Esophagus squamous epithelium (tissue), 4 donors: ENCODE measurements at regions not wholly inside any gene's neighbourhood (a gene's known extent, or its start where the extent isn't known, plus 50 kb on each side); places are given as distances from the start of the nearest gene placed in this dataset.

Experiments
- CTCF ChIP-seq, 6 experiments: fragments of 450-650 bp in 4 of 6; fragments of 200-600 bp in 2 of 6; sonication (generic) in 2 of 6; IDR thresholded peaks; one replicate each; pipeline ENCODE4 v1.5.1; 2016 to 2019; ENCODE audit warnings: antibody characterized with exemption in 6 of 6, mild to moderate bottlenecking in 4 of 6, moderate library complexity in 4 of 6
- POLR2A ChIP-seq, 4 donors: fragments of 450-650 bp; IDR thresholded peaks; one replicate each; pipeline ENCODE4 v1.6.1; 2017; ENCODE audit warnings: antibody characterized with exemption in 4 of 4, mild to moderate bottlenecking in 4 of 4, moderate library complexity in 3 of 4

DNA sequence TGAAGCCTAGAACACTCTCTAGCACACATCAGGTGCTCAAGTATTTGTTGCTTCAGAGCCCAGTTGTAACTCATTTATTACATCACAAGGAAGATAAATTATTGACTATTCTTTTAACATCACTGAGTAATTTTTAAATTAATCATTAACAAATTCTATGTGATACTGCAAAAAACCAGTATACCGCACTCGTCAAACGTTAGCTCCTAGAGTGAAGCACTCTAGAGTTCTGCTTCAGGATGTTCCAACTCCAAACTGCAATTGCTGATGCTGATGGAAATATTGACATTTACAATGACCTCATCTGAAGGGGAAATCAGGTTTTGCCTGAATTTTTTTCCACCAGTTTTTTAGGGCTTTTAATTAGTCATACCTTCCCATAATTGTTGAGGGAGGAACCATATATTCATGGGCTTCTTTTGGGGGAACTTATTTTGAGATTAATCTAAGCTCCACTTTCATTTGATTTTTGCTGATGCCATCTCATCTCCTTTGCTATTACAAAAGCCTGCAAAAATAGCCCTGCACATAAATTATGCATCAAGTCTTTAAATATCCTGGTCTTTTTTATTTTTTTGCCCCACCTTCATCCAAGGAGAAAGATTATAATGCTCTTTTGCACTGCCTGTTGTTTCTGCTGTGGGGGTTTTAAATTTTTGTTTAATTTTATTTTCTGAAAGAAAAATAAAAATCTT lies 123.0 kb upstream of the STAC start:
- TF ChIP-seq CTCF (IDR thresholded peaks at IDR 0.05) (no peak), POLR2A (IDR thresholded peaks at IDR 0.05) (no peak)
